GM19099 (cell line): ENCODE measurements at regions not wholly inside any gene's neighbourhood (a gene's known extent, or its start where the extent isn't known, plus 50 kb on each side); places are given as distances from the start of the nearest gene placed in this dataset.

Experiments
- POLR2A ChIP-seq: IDR thresholded peaks from 3 replicates; pipeline ENCODE4 v1.6.1; 2011; ENCODE audit warnings: low read depth; ENCODE audit not compliant: insufficient read length; ENCODE audit errors: extremely low read depth

- no peak for TF ChIP-seq POLR2A
Measured at GRCh38 chr17:33981711-33982601, 273.1 kb upstream of the CCL2 start.

- TF ChIP-seq POLR2A = no peak
Measured at GRCh38 chr17:33982909-33983308, 272.2 kb upstream of the CCL2 start.

GRCh38 chr17:33983824-33984574 lies 271.1 kb upstream of the CCL2 start:
- TF ChIP-seq POLR2A = no peak

- no peak for TF ChIP-seq POLR2A
Measured at GRCh38 chr17:33986088-33986487, 269.0 kb upstream of the CCL2 start.

- TF ChIP-seq POLR2A = no peak
Measured at GRCh38 chr17:33986566-33986965, 268.5 kb upstream of the CCL2 start.

- no peak for TF ChIP-seq POLR2A
Measured at GRCh38 chr17:33987162-33987561, 267.9 kb upstream of the CCL2 start.

GRCh38 chr17:33989361-33990148 lies 265.5 kb upstream of the CCL2 start:
- no peak for TF ChIP-seq POLR2A

GRCh38 chr17:33990943-33991706 lies 264.0 kb upstream of the CCL2 start:
- TF ChIP-seq POLR2A = no peak

GRCh38 chr17:33992113-33992512 lies 263.0 kb upstream of the CCL2 start:
- TF ChIP-seq POLR2A = no peak

GRCh38 chr17:34000639-34001038 lies 254.4 kb upstream of the CCL2 start:
- TF ChIP-seq POLR2A = no peak

GRCh38 chr17:34001246-34001645 lies 253.8 kb upstream of the CCL2 start:
- no peak for TF ChIP-seq POLR2A

GRCh38 chr17:34006126-34006525 lies 249.0 kb upstream of the CCL2 start:
- no peak for TF ChIP-seq POLR2A

- TF ChIP-seq POLR2A = no peak
Measured at GRCh38 chr17:34008125-34008524, 247.0 kb upstream of the CCL2 start.

- no peak for TF ChIP-seq POLR2A
Measured at GRCh38 chr17:34009912-34010311, 245.2 kb upstream of the CCL2 start.
